Effector memory CD8-positive, alpha-beta T cell (primary cell): ENCODE measurements at regions not wholly inside any gene's neighbourhood (a gene's known extent, or its start where the extent isn't known, plus 50 kb on each side); places are given as distances from the start of the nearest gene placed in this dataset.

ENCODE experiments used
- ATAC-seq: fragments of 150-1000 bp; cut with Tn5 transposase; replicated peaks from 2 replicates; pipeline ENCODE4 v1.10.0; 2021; ENCODE audit warnings: mild to moderate bottlenecking, moderate library complexity
- DNase-seq, 3 experiments: peaks; one replicate each; pipeline ENCODE4 v3.0.0; 2021
- H3K27ac Mint-ChIP-seq, 2 donors: one replicate each; pipeline ENCODE4 v1.8.0; 2022; ENCODE audit warnings: mild to moderate bottlenecking in 2 of 2, mixed read lengths in 2 of 2, moderate library complexity in 2 of 2
- H3K27me3 Mint-ChIP-seq, 2 donors: one replicate each; pipeline ENCODE4 v1.8.0; 2022; ENCODE audit warnings: mixed read lengths in 2 of 2
- H3K36me3 Mint-ChIP-seq: one replicate; pipeline ENCODE4 v1.8.0; 2022; ENCODE audit warnings: mild to moderate bottlenecking, moderate library complexity, mixed read lengths; ENCODE audit not compliant: insufficient read depth
- H3K4me1 Mint-ChIP-seq, 2 donors: one replicate each; pipeline ENCODE4 v1.8.0; 2022; ENCODE audit warnings: low read depth in 2 of 2, mixed read lengths in 2 of 2
- H3K4me3 Mint-ChIP-seq, 2 donors: one replicate each; pipeline ENCODE4 v1.8.0; 2022; ENCODE audit warnings: mild to moderate bottlenecking in 2 of 2, mixed read lengths in 2 of 2, moderate library complexity in 2 of 2
- H3K9me3 Mint-ChIP-seq, 2 donors: one replicate each; pipeline ENCODE4 v1.8.0; 2022; ENCODE audit warnings: mixed read lengths in 2 of 2

- Mint-ChIP-seq H3K27ac (no peak overlapping the region), H3K27me3 (no peaks in the 10 kb centered on the region), H3K36me3 (no peaks in the 10 kb centered on the region), H3K9me3 (peaks cover 3 to 9% of the 10 kb centered on the region in 2 donors), H3K4me3 (no peak overlapping the region), H3K4me1 (no peaks in the 10 kb centered on the region)
- DNase-seq (no peak), ATAC-seq (no peak)
These were observed 404.9 kb upstream of the MMS22L start for GRCh38 chr6:97687916-97688315.

- ATAC-seq (no peak), DNase-seq (no peak)
- Mint-ChIP-seq H3K9me3 (peaks cover 5 to 6% of the 10 kb centered on the region in 2 donors), H3K4me3 (no peak overlapping the region), H3K27ac (no peak overlapping the region), H3K36me3 (no peaks in the 10 kb centered on the region), H3K4me1 (no peaks in the 10 kb centered on the region), H3K27me3 (no peaks in the 10 kb centered on the region)
These were observed 406.2 kb upstream of the MMS22L start for GRCh38 chr6:97689078-97689754.

- H3K4me3 Mint-ChIP-seq = no peak overlapping the region
- no peaks in the 10 kb centered on the region for H3K4me1 Mint-ChIP-seq
- H3K27me3 Mint-ChIP-seq = no peaks in the 10 kb centered on the region
- H3K27ac Mint-ChIP-seq = no peak overlapping the region
- no peak for ATAC-seq
- no peak for DNase-seq
- H3K36me3 Mint-ChIP-seq = no peaks in the 10 kb centered on the region
- H3K9me3 Mint-ChIP-seq = peaks cover 0 to 4% of the 10 kb centered on the region in 2 donors
These were observed 414.4 kb upstream of the MMS22L start for GRCh38 chr6:97697456-97697855.

GRCh38 chr6:97701801-97702200 is 418.8 kb upstream of the MMS22L start:
- ATAC-seq (no peak), DNase-seq (no peak)
- Mint-ChIP-seq H3K9me3 (peaks cover 6% of the 10 kb centered on the region in 2 donors), H3K4me1 (no peaks in the 10 kb centered on the region), H3K27ac (no peak overlapping the region), H3K36me3 (no peaks in the 10 kb centered on the region), H3K4me3 (no peak overlapping the region), H3K27me3 (no peaks in the 10 kb centered on the region)

GRCh38 chr6:97702248-97702647 is 419.2 kb upstream of the MMS22L start:
- DNase-seq (no peak), ATAC-seq (no peak)
- H3K27ac Mint-ChIP-seq = no peak overlapping the region
- H3K9me3 Mint-ChIP-seq = peaks cover 6% of the 10 kb centered on the region in 2 donors
- no peak overlapping the region for H3K4me3 Mint-ChIP-seq
- H3K36me3 Mint-ChIP-seq = no peaks in the 10 kb centered on the region
- no peaks in the 10 kb centered on the region for H3K27me3 Mint-ChIP-seq
- H3K4me1 Mint-ChIP-seq = no peaks in the 10 kb centered on the region

GRCh38 chr6:97703661-97704060 is 420.6 kb upstream of the MMS22L start:
- Mint-ChIP-seq H3K27ac (no peak overlapping the region), H3K4me3 (no peak overlapping the region), H3K27me3 (no peaks in the 10 kb centered on the region), H3K36me3 (no peaks in the 10 kb centered on the region), H3K4me1 (no peaks in the 10 kb centered on the region), H3K9me3 (peaks cover 6% of the 10 kb centered on the region in 2 donors)
- DNase-seq (no peak), ATAC-seq (no peak)

- Mint-ChIP-seq H3K4me3 (no peak overlapping the region), H3K27me3 (no peaks in the 10 kb centered on the region), H3K4me1 (no peaks in the 10 kb centered on the region), H3K27ac (no peak overlapping the region), H3K9me3 (peaks cover 7 to 14% of the 10 kb centered on the region in 2 donors), H3K36me3 (no peaks in the 10 kb centered on the region)
- ATAC-seq (no peak), DNase-seq (no peak)
These were observed 422.6 kb upstream of the MMS22L start for GRCh38 chr6:97705568-97705967.

GRCh38 chr6:97712751-97713150 is 429.7 kb upstream of the MMS22L start:
- no peaks in the 10 kb centered on the region for H3K4me1 Mint-ChIP-seq
- ATAC-seq (no peak), DNase-seq (no peak)
- H3K27me3 Mint-ChIP-seq = no peaks in the 10 kb centered on the region
- no peaks in the 10 kb centered on the region for H3K36me3 Mint-ChIP-seq
- no peak overlapping the region for H3K27ac Mint-ChIP-seq
- H3K9me3 Mint-ChIP-seq = peaks cover 8 to 15% of the 10 kb centered on the region in 2 donors
- no peak overlapping the region for H3K4me3 Mint-ChIP-seq

GRCh38 chr6:97714772-97715171 is 431.8 kb upstream of the MMS22L start:
- Mint-ChIP-seq H3K27ac (no peak overlapping the region), H3K4me1 (no peaks in the 10 kb centered on the region), H3K36me3 (no peaks in the 10 kb centered on the region), H3K27me3 (no peaks in the 10 kb centered on the region), H3K4me3 (no peak overlapping the region), H3K9me3 (peaks cover 5 to 15% of the 10 kb centered on the region in 2 donors)
- no peak for DNase-seq
- no peak for ATAC-seq

GRCh38 chr6:97717086-97717485 is 434.1 kb upstream of the MMS22L start:
- Mint-ChIP-seq H3K4me3 (no peak overlapping the region), H3K27me3 (no peaks in the 10 kb centered on the region), H3K27ac (no peak overlapping the region), H3K4me1 (no peaks in the 10 kb centered on the region), H3K9me3 (peaks cover 6 to 15% of the 10 kb centered on the region in 2 donors), H3K36me3 (no peaks in the 10 kb centered on the region)
- ATAC-seq = no peak
- DNase-seq = no peak

- no peak for DNase-seq
These were observed 443.4 kb upstream of the MMS22L start for GRCh38 chr6:97726378-97726777.

GRCh38 chr6:97732045-97732444 is 449.0 kb upstream of the MMS22L start:
- ATAC-seq (no peak), DNase-seq (no peak)
- Mint-ChIP-seq H3K27ac (no peak overlapping the region), H3K4me1 (no peaks in the 10 kb centered on the region), H3K27me3 (no peaks in the 10 kb centered on the region), H3K9me3 (peaks cover 8 to 16% of the 10 kb centered on the region in 2 donors), H3K36me3 (no peaks in the 10 kb centered on the region), H3K4me3 (no peak overlapping the region)

More at GRCh38 chr6:97726378-97726777, 443.4 kb upstream of the MMS22L start:
- no peak overlapping the region for H3K4me3 Mint-ChIP-seq
- ATAC-seq = no peak
- no peaks in the 10 kb centered on the region for H3K27me3 Mint-ChIP-seq
- no peak overlapping the region for H3K27ac Mint-ChIP-seq
- H3K36me3 Mint-ChIP-seq = no peaks in the 10 kb centered on the region
- H3K4me1 Mint-ChIP-seq = no peaks in the 10 kb centered on the region
- no peaks in the 10 kb centered on the region for H3K9me3 Mint-ChIP-seq

- Mint-ChIP-seq H3K27me3 (no peaks in the 10 kb centered on the region), H3K36me3 (no peaks in the 10 kb centered on the region), H3K4me1 (no peaks in the 10 kb centered on the region), H3K27ac (no peak overlapping the region), H3K9me3 (peaks cover 7 to 8% of the 10 kb centered on the region in 2 donors), H3K4me3 (no peak overlapping the region)
- DNase-seq = no peak
- ATAC-seq = no peak
These were observed 474.6 kb upstream of the MMS22L start for GRCh38 chr6:97757575-97757974.

- Mint-ChIP-seq H3K36me3 (no peaks in the 10 kb centered on the region), H3K4me1 (no peaks in the 10 kb centered on the region), H3K4me3 (no peak overlapping the region), H3K27ac (no peak overlapping the region), H3K9me3 (peaks cover 6 to 19% of the 10 kb centered on the region in 2 donors), H3K27me3 (no peaks in the 10 kb centered on the region)
- DNase-seq (no peak), ATAC-seq (no peak)
These were observed 482.4 kb upstream of the MMS22L start for GRCh38 chr6:97765461-97765860.
